Globus pallidus (tissue), 1 donor: ENCODE measurements at regions not wholly inside any gene's neighbourhood (a gene's known extent, or its start where the extent isn't known, plus 50 kb on each side); places are given as distances from the start of the nearest gene placed in this dataset.

ENCODE experiments used
- DNase-seq: peaks from one replicate; pipeline ENCODE4 v3.0.0-alpha.2; 2015; ENCODE audit warnings: low spot score

- DNase-seq, result no peak
These were observed 85.8 kb upstream of the PRNP start for GRCh38 chr20:4600308-4601014.

GRCh38 chr20:4597215-4597614 lies 89.0 kb upstream of the PRNP start:
- no peak for DNase-seq

GRCh38 chr20:4593149-4593525 lies 93.1 kb upstream of the PRNP start:
- DNase-seq, result no peak

- no peak for DNase-seq
These were observed 93.7 kb upstream of the PRNP start for GRCh38 chr20:4592316-4593148.

GRCh38 chr20:4591975-4592315 lies 94.3 kb upstream of the PRNP start:
- no peak for DNase-seq

- no peak for DNase-seq
These were observed 100.5 kb upstream of the PRNP start for GRCh38 chr20:4585758-4586157.

- no peak for DNase-seq
These were observed 101.0 kb upstream of the PRNP start for GRCh38 chr20:4585104-4585753.

- no peak for DNase-seq
These were observed 101.7 kb upstream of the PRNP start for GRCh38 chr20:4584510-4584909.

- no peak for DNase-seq
These were observed 104.4 kb upstream of the PRNP start for GRCh38 chr20:4581838-4582237.

GRCh38 chr20:4578375-4578774 lies 107.9 kb upstream of the PRNP start:
- no peak for DNase-seq

GRCh38 chr20:4574356-4574690 lies 111.9 kb upstream of the PRNP start:
- DNase-seq, result no peak

GRCh38 chr20:4573564-4574355 lies 112.5 kb upstream of the PRNP start:
- DNase-seq, result no peak

GRCh38 chr20:4571759-4572531 lies 114.3 kb upstream of the PRNP start:
- no peak for DNase-seq

- no peak for DNase-seq
These were observed 116.4 kb upstream of the PRNP start for GRCh38 chr20:4569865-4570264.

- no peak for DNase-seq
These were observed 117.2 kb upstream of the PRNP start for GRCh38 chr20:4569092-4569491.

GRCh38 chr20:4568361-4568959 lies 117.8 kb upstream of the PRNP start:
- no peak for DNase-seq

- DNase-seq, result no peak
These were observed 119.1 kb upstream of the PRNP start for GRCh38 chr20:4567170-4567569.

- DNase-seq, result no peak
These were observed 122.7 kb upstream of the PRNP start for GRCh38 chr20:4563534-4563933.

- DNase-seq, result no peak
These were observed 123.2 kb upstream of the PRNP start for GRCh38 chr20:4563031-4563430.

- DNase-seq, result no peak
These were observed 125.6 kb upstream of the PRNP start for GRCh38 chr20:4560667-4561066.

GRCh38 chr20:4559906-4560305 lies 126.3 kb upstream of the PRNP start:
- DNase-seq, result no peak
